Transverse colon (tissue), 3 donors: ENCODE measurements at regions not wholly inside any gene's neighbourhood (a gene's known extent, or its start where the extent isn't known, plus 50 kb on each side); places are given as distances from the start of the nearest gene placed in this dataset.

ENCODE experiments used
- EP300 ChIP-seq: sonication (generic); formaldehyde crosslinking; IDR thresholded peaks from one replicate; pipeline ENCODE4 v1.6.1; 2017; ENCODE audit warnings: antibody characterized with exemption, low read depth
- POLR2A ChIP-seq: fragments of 450-650 bp; IDR thresholded peaks from one replicate; pipeline ENCODE4 v1.6.1; 2016; ENCODE audit warnings: antibody characterized with exemption, mild to moderate bottlenecking, moderate library complexity
- TF ChIP-seq, protein P1 (sequence below), 5 experiments: fragments of 200-600 bp in 3 of 5; fragments of 450-650 bp in 2 of 5; sonication (generic) in 3 of 5; IDR thresholded peaks; 1 replicate in 2 of 5; 2 replicates in 3 of 5; pipeline ENCODE4 v1.5.1; 2016 to 2017; ENCODE audit warnings: antibody characterized with exemption in 5 of 5, inconsistent platforms in 3 of 5, mild to moderate bottlenecking in 2 of 5, moderate library complexity in 1 of 5

DNA sequence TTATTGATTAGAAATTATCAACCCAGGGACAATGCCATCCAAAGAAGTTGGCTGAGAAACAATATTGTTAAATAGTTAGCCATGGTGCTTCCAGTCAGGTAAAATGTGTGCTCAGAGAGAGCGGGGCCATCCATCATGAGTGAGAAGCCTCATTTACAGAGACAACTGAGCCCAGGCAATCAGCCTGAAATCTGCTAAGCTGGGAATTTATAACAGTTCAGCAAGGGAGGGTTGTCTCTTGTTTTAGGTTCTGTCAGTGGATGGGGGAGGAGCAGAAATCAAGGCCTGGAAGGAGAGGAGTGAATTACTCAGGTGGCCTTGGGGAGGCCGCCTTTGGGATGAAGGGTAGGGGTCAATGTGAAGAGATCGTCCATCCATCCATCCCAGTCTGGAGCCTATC, 102.5 kb upstream of the ST8SIA3 start:
- TF ChIP-seq, protein P1, sequence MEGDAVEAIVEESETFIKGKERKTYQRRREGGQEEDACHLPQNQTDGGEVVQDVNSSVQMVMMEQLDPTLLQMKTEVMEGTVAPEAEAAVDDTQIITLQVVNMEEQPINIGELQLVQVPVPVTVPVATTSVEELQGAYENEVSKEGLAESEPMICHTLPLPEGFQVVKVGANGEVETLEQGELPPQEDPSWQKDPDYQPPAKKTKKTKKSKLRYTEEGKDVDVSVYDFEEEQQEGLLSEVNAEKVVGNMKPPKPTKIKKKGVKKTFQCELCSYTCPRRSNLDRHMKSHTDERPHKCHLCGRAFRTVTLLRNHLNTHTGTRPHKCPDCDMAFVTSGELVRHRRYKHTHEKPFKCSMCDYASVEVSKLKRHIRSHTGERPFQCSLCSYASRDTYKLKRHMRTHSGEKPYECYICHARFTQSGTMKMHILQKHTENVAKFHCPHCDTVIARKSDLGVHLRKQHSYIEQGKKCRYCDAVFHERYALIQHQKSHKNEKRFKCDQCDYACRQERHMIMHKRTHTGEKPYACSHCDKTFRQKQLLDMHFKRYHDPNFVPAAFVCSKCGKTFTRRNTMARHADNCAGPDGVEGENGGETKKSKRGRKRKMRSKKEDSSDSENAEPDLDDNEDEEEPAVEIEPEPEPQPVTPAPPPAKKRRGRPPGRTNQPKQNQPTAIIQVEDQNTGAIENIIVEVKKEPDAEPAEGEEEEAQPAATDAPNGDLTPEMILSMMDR (IDR thresholded peaks at IDR 0.05) = no peak
- no peak for TF ChIP-seq POLR2A
- TF ChIP-seq EP300 = no peak
